Activated T-cell treated with anti-CD3 and anti-CD28 coated beads, Interleukin-2, amount 50 U/mL, for 1 hour (primary cell): ENCODE measurements at regions not wholly inside any gene's neighbourhood (a gene's known extent, or its start where the extent isn't known, plus 50 kb on each side); places are given as distances from the start of the nearest gene placed in this dataset.
"Not testable (repeated sequence)": the region's sequence is repeated elsewhere in the genome, so short reads cannot be mapped to it uniquely, and the experiment has no call there.

Experiments used
- DNase-seq: peaks from one replicate; pipeline ENCODE4 v3.0.0-alpha.2; 2020

GRCh38 chrX:10469-11458, 270.4 kb upstream of the PLCXD1 start:
- DNase-seq, result not testable (repeated sequence)

- not testable (repeated sequence) for DNase-seq
Measured at GRCh38 chrX:13821-14443, 267.2 kb upstream of the PLCXD1 start.

- peak; percentile 30 for DNase-seq
Measured at GRCh38 chrX:14452-14851, 266.7 kb upstream of the PLCXD1 start.

GRCh38 chrX:18768-19454, 262.3 kb upstream of the PLCXD1 start:
- DNase-seq, result not testable (repeated sequence)

- DNase-seq, result not testable (repeated sequence)
Measured at GRCh38 chrX:19455-19827, 261.7 kb upstream of the PLCXD1 start.

GRCh38 chrX:19912-20571, 261.1 kb upstream of the PLCXD1 start:
- peak; percentile 36 for DNase-seq

GRCh38 chrX:24139-24538, 257.0 kb upstream of the PLCXD1 start:
- DNase-seq, result not testable (repeated sequence)
